MM.1S (cell line): ENCODE measurements at regions not wholly inside any gene's neighbourhood (a gene's known extent, or its start where the extent isn't known, plus 50 kb on each side); places are given as distances from the start of the nearest gene placed in this dataset.

Source experiments
- EZH2 ChIP-seq: fragments of 300-600 bp; sonication (generic); optimal IDR thresholded peaks from 2 replicates; pipeline ENCODE3; 2017; ENCODE audit warnings: low read depth, mild to moderate bottlenecking, antibody characterized with exemption, low read length, mixed read lengths
- EZH2phosphoT487 ChIP-seq: fragments of 300-600 bp; sonication (generic); IDR thresholded peaks from 2 replicates; pipeline ENCODE4 v1.6.1; 2018; ENCODE audit warnings: antibody characterized with exemption, low read length
- TF ChIP-seq, protein P1 (sequence below): fragments of 300-600 bp; sonication (generic); IDR thresholded peaks from 2 replicates; pipeline ENCODE4 v1.5.1; 2016; ENCODE audit warnings: antibody characterized with exemption, low read length, mixed read lengths

DNA sequence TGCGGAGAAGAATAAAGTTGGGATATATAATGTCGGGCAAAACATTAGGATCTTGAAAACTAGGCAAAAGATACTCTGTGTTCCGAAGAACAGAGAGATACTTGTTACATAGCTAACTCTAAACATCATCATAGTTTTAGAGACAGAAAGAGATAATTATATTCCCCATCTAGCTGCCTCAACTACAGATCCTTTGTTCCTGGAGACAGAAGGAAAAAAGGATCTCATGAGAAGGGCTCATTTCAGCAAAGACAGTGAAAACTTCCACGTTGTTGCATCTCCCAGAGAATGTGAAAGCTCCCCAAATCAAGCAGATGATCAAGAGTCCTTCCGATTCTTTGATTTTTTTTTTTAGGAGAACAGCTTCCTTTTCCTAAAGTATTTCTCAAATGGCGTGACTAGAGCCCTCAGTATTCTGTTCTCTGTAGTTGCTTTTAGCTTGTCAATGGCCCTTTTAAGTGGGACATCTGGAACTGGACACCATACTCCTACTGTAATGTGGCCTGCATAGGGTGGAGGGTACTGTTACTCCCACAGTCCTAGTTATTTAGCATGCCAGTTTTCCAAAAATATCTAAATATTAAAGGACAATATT, 1048.2 kb downstream of the TTLL7 start:
- no peak for TF ChIP-seq EZH2
- TF ChIP-seq, protein P1, sequence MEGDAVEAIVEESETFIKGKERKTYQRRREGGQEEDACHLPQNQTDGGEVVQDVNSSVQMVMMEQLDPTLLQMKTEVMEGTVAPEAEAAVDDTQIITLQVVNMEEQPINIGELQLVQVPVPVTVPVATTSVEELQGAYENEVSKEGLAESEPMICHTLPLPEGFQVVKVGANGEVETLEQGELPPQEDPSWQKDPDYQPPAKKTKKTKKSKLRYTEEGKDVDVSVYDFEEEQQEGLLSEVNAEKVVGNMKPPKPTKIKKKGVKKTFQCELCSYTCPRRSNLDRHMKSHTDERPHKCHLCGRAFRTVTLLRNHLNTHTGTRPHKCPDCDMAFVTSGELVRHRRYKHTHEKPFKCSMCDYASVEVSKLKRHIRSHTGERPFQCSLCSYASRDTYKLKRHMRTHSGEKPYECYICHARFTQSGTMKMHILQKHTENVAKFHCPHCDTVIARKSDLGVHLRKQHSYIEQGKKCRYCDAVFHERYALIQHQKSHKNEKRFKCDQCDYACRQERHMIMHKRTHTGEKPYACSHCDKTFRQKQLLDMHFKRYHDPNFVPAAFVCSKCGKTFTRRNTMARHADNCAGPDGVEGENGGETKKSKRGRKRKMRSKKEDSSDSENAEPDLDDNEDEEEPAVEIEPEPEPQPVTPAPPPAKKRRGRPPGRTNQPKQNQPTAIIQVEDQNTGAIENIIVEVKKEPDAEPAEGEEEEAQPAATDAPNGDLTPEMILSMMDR = no peak
- no peak for TF ChIP-seq EZH2phosphoT487
